ENCODE measurements at regions not wholly inside any gene's neighbourhood (a gene's known extent, or its start where the extent isn't known, plus 50 kb on each side); places are given as distances from the start of the nearest gene placed in this dataset.

DNA sequence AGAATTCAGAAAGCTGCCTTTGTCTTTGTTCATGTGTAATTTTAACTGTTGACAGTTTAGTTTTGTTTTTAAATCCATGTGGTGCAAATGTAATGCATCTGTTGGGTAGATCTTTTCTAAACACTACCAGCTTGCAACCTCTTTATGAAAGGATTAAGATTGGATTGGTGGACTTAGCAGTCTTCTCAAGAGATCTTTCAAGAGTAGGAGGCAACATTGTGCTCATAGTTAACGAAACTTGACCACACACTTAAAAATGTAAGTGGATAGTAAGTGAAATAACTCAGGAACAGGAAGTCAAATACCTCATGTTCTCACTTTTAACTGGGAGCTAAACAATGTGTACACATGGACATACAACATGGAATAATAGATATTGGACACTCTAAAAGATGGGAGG, 579.0 kb downstream of the RIT2 start:
- intact Hi-C loops (cut with DNase I): no loop called here
- FAIRE-seq: no peak
- Histone ChIP-seq H3K9ac (ENCODE audit: low read length in 3 of 3) (no peak overlapping the region), H3K27ac (ENCODE audit: low read depth in 2 of 2, low read length in 2 of 2) (no peak overlapping the region), H3K9me3 (ENCODE audit: control insufficient read depth in 2 of 3, insufficient read depth in 1 of 3, low read length in 3 of 3) (no peaks in the 10 kb centered on the region), H3K4me1 (ENCODE audit: control insufficient read depth in 2 of 3, insufficient read depth in 2 of 3, low read depth in 1 of 3, low read length in 3 of 3) (peaks cover 0 to 3% (median 0%) of the 10 kb centered on the region in 3 donors), H3K27me3 (ENCODE audit: control insufficient read depth, insufficient read depth, low read length) (no peaks in the 10 kb centered on the region), H3K4me3 (ENCODE audit: low read length in 3 of 3) (no peak overlapping the region), H3K36me3 (ENCODE audit: control insufficient read depth in 2 of 3, insufficient read depth in 3 of 3, low read length in 3 of 3) (no peaks in the 10 kb centered on the region)
- no peak for DNase-seq
- TF ChIP-seq, protein P1, sequence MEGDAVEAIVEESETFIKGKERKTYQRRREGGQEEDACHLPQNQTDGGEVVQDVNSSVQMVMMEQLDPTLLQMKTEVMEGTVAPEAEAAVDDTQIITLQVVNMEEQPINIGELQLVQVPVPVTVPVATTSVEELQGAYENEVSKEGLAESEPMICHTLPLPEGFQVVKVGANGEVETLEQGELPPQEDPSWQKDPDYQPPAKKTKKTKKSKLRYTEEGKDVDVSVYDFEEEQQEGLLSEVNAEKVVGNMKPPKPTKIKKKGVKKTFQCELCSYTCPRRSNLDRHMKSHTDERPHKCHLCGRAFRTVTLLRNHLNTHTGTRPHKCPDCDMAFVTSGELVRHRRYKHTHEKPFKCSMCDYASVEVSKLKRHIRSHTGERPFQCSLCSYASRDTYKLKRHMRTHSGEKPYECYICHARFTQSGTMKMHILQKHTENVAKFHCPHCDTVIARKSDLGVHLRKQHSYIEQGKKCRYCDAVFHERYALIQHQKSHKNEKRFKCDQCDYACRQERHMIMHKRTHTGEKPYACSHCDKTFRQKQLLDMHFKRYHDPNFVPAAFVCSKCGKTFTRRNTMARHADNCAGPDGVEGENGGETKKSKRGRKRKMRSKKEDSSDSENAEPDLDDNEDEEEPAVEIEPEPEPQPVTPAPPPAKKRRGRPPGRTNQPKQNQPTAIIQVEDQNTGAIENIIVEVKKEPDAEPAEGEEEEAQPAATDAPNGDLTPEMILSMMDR (IDR thresholded peaks at IDR 0.05; ENCODE audit: borderline replicate concordance, extremely low read depth, insufficient read depth): no peak

DNA sequence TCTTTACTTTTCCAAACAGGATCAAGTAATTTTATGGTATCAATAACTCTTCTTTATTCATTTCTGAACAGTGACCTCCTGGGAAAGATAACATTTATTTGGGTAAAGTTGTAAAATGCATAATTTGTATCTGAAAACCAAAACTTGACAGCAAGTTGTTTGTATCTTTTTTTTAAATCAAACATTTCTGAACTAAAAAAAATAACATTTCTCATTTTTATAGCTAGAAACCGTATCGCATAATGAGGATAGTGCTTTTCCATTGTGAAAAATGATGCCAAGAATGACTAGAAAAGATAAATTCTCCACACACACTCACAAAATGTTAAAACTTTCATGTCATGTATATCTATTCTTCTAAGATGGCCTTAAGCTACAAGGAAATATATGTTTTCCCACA, 578.2 kb downstream of the RIT2 start:
- H3K4me1 ChIP-seq (ENCODE audit: control insufficient read depth in 2 of 3, insufficient read depth in 2 of 3, low read depth in 1 of 3, low read length in 3 of 3): peaks cover 0 to 3% (median 0%) of the 10 kb centered on the region in 3 donors
- no peaks in the 10 kb centered on the region for H3K36me3 ChIP-seq (ENCODE audit: control insufficient read depth in 2 of 3, insufficient read depth in 3 of 3, low read length in 3 of 3)
- H3K9me3 ChIP-seq (ENCODE audit: control insufficient read depth in 2 of 3, insufficient read depth in 1 of 3, low read length in 3 of 3): no peaks in the 10 kb centered on the region
- TF ChIP-seq, protein P1 (IDR thresholded peaks at IDR 0.05; ENCODE audit: borderline replicate concordance, extremely low read depth, insufficient read depth): no peak
- no peak overlapping the region for H3K27ac ChIP-seq (ENCODE audit: low read depth in 2 of 2, low read length in 2 of 2)
- DNase-seq (peak in 2 of 5 donors; percentile 33 to 73), FAIRE-seq (no peak)
- no peaks in the 10 kb centered on the region for H3K27me3 ChIP-seq (ENCODE audit: control insufficient read depth, insufficient read depth, low read length)
- intact Hi-C loops (cut with DNase I): no loop called here
- H3K9ac ChIP-seq (ENCODE audit: low read length in 3 of 3): no peak overlapping the region
- no peak overlapping the region for H3K4me3 ChIP-seq (ENCODE audit: low read length in 3 of 3)

DNA sequence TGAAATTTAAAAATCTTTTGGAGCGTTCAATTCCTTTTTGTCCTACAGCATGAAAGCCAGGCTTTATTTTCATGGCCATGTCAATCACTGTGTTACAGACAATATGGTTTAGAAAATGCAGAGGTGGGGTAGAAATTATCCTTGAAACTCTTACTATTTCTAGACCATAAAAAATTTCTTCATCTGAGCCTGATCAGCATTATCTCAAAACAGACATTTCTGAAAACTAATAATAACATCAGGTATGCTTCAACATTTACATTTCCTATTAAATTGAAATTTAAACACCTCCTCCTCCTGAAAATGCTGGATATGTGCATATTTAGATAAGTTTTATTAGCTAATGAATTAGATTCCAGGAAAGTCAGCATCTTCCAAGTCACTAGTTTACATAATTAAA, 570.6 kb downstream of the RIT2 start:
- TF ChIP-seq, protein P1 (IDR thresholded peaks at IDR 0.05; ENCODE audit: borderline replicate concordance, extremely low read depth, insufficient read depth): no peak
- H3K4me1 ChIP-seq (ENCODE audit: control insufficient read depth in 2 of 3, insufficient read depth in 2 of 3, low read depth in 1 of 3, low read length in 3 of 3): no peaks in the 10 kb centered on the region
- FAIRE-seq: no peak
- no peaks in the 10 kb centered on the region for H3K27me3 ChIP-seq (ENCODE audit: control insufficient read depth, insufficient read depth, low read length)
- H3K9me3 ChIP-seq (ENCODE audit: control insufficient read depth in 2 of 3, insufficient read depth in 1 of 3, low read length in 3 of 3): no peaks in the 10 kb centered on the region
- intact Hi-C loops (cut with DNase I): no loop called here
- no peak for DNase-seq
- H3K27ac ChIP-seq (ENCODE audit: low read depth in 2 of 2, low read length in 2 of 2): no peak overlapping the region
- no peaks in the 10 kb centered on the region for H3K36me3 ChIP-seq (ENCODE audit: control insufficient read depth in 2 of 3, insufficient read depth in 3 of 3, low read length in 3 of 3)
- no peak overlapping the region for H3K9ac ChIP-seq (ENCODE audit: low read length in 3 of 3)
- no peak overlapping the region for H3K4me3 ChIP-seq (ENCODE audit: low read length in 3 of 3)

DNA sequence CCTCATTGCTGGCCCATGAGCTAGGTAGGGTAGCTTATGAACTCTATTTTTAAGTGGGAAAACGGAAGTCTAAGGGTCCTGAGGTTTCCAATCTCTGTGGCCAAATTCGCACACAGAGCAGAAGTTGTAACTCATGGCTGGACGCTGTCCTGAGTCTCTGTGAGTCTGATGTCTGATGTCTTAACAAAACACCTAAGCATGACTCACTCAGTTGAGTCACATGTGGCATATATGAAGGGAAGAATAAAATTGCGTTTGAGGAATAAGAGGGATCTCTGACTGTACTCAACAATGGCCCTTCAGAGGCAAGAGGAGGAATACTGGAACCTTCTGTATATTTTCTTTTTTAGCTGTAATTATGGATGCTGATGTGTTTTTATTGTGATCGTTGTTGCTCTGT, 569.7 kb downstream of the RIT2 start:
- TF ChIP-seq, protein P1 (IDR thresholded peaks at IDR 0.05; ENCODE audit: borderline replicate concordance, extremely low read depth, insufficient read depth): no peak
- no peak overlapping the region for H3K9ac ChIP-seq (ENCODE audit: low read length in 3 of 3)
- FAIRE-seq (no peak), DNase-seq (no peak)
- H3K36me3 ChIP-seq (ENCODE audit: control insufficient read depth in 2 of 3, insufficient read depth in 3 of 3, low read length in 3 of 3): no peaks in the 10 kb centered on the region
- intact Hi-C loops (cut with DNase I): no loop called here
- H3K4me3 ChIP-seq (ENCODE audit: low read length in 3 of 3): no peak overlapping the region
- H3K9me3 ChIP-seq (ENCODE audit: control insufficient read depth in 2 of 3, insufficient read depth in 1 of 3, low read length in 3 of 3): no peaks in the 10 kb centered on the region
- H3K4me1 ChIP-seq (ENCODE audit: control insufficient read depth in 2 of 3, insufficient read depth in 2 of 3, low read depth in 1 of 3, low read length in 3 of 3): no peaks in the 10 kb centered on the region
- no peak overlapping the region for H3K27ac ChIP-seq (ENCODE audit: low read depth in 2 of 2, low read length in 2 of 2)
- no peaks in the 10 kb centered on the region for H3K27me3 ChIP-seq (ENCODE audit: control insufficient read depth, insufficient read depth, low read length)
